Keratinocyte (primary cell): ENCODE measurements at regions not wholly inside any gene's neighbourhood (a gene's known extent, or its start where the extent isn't known, plus 50 kb on each side); places are given as distances from the start of the nearest gene placed in this dataset.

Experiments
- DNase-seq: peaks from one replicate; pipeline ENCODE4 v3.0.0-alpha.2; 2011; ENCODE audit warnings: low read depth, missing footprints, low spot score
- FAIRE-seq: peaks from 2 replicates; lab custom pipeline; 2011; peaks lifted over from hg19 to GRCh38; lab: Jason Lieb, UNC
- H2AFZ ChIP-seq: 2 replicates; pipeline ENCODE4 v1.6.0; 2012; ENCODE audit warnings: low read length, control low read depth, inconsistent platforms; ENCODE audit not compliant: control insufficient read depth
- H3K27ac ChIP-seq: 2 replicates; pipeline ENCODE4 v1.5.1; 2011; ENCODE audit warnings: low read length; ENCODE audit not compliant: control insufficient read depth, insufficient read depth
- H3K27me3 ChIP-seq: 3 replicates; pipeline ENCODE4 v1.6.0; 2011; ENCODE audit warnings: low read length; ENCODE audit not compliant: control insufficient read depth, insufficient read depth; ENCODE audit errors: extremely low read depth
- H3K36me3 ChIP-seq, 2 experiments: 2 replicates in 1 of 2; 3 replicates in 1 of 2; pipeline ENCODE4 v1.5.1; 2011; ENCODE audit warnings: low read length in 2 of 2, mild to moderate bottlenecking in 1 of 2; ENCODE audit not compliant: control insufficient read depth in 2 of 2, insufficient read depth in 2 of 2; ENCODE audit errors: extremely low read depth in 1 of 2
- H3K4me1 ChIP-seq: 3 replicates; pipeline ENCODE4 v1.5.1; 2011; ENCODE audit warnings: low read length; ENCODE audit not compliant: control insufficient read depth, insufficient read depth; ENCODE audit errors: extremely low read depth
- H3K4me2 ChIP-seq: 3 replicates; pipeline ENCODE4 v1.6.0; 2011; ENCODE audit warnings: low read depth, low read length; ENCODE audit not compliant: control insufficient read depth, insufficient read depth; ENCODE audit errors: extremely low read depth
- H3K4me3 ChIP-seq, 3 experiments: fragments of 200-600 bp in 1 of 3; sonication (generic) in 1 of 3; 2 replicates in 2 of 3; 3 replicates in 1 of 3; pipeline ENCODE4 v1.5.1; 2011 to 2016; ENCODE audit warnings: low read length in 3 of 3, mild to moderate bottlenecking in 3 of 3, control low read depth in 2 of 3, inconsistent platforms in 1 of 3, low read depth in 1 of 3, mixed read lengths in 1 of 3, mixed run types in 1 of 3, moderate library complexity in 1 of 3; ENCODE audit not compliant: control insufficient read depth in 2 of 3, insufficient read depth in 2 of 3; ENCODE audit errors: extremely low read depth in 1 of 3
- H3K79me2 ChIP-seq: 2 replicates; pipeline ENCODE4 v1.6.0; 2012; ENCODE audit warnings: low read length; ENCODE audit not compliant: control insufficient read depth, insufficient read depth
- H3K9ac ChIP-seq: 3 replicates; pipeline ENCODE4 v1.6.0; 2011; ENCODE audit warnings: low read length; ENCODE audit not compliant: control insufficient read depth, insufficient read depth; ENCODE audit errors: extremely low read depth
- H3K9me1 ChIP-seq: 3 replicates; pipeline ENCODE4 v1.6.0; 2011; ENCODE audit warnings: low read length; ENCODE audit not compliant: control insufficient read depth, insufficient read depth; ENCODE audit errors: extremely low read depth
- H3K9me3 ChIP-seq: 2 replicates; pipeline ENCODE4 v1.5.1; 2012; ENCODE audit warnings: low read depth, low read length; ENCODE audit not compliant: control insufficient read depth
- H4K20me1 ChIP-seq: 3 replicates; pipeline ENCODE4 v1.6.0; 2011; ENCODE audit warnings: low read length; ENCODE audit not compliant: control insufficient read depth, insufficient read depth; ENCODE audit errors: extremely low read depth
- EZH2 ChIP-seq: IDR thresholded peaks from one replicate; pipeline ENCODE4 v1.6.1; 2012; ENCODE audit warnings: inconsistent platforms, mild to moderate bottlenecking, low read length, moderate library complexity
- dilution Hi-C: fragments of 300-500 bp; cut with MboI; formaldehyde crosslinking; loops from one replicate; pipeline ENCODE4 v1.7.0; 2020; ENCODE audit warnings: low sequenced_read_pairs; ENCODE audit not compliant: extremely low pct_ligation_motif_present
- TF ChIP-seq, protein P1 (sequence below), 3 experiments: IDR thresholded peaks in 1 of 3; conservative IDR thresholded peaks in 1 of 3; optimal IDR thresholded peaks in 1 of 3; 2 replicates in 2 of 3; 3 replicates in 1 of 3; pipeline versions ENCODE3 to v1.5.1; 2011; ENCODE audit warnings: low read length in 3 of 3, mild to moderate bottlenecking in 3 of 3, moderate library complexity in 2 of 3, control low read depth in 1 of 3, inconsistent platforms in 1 of 3; ENCODE audit not compliant: insufficient read depth in 2 of 3; ENCODE audit errors: extremely low read depth in 1 of 3

DNA sequence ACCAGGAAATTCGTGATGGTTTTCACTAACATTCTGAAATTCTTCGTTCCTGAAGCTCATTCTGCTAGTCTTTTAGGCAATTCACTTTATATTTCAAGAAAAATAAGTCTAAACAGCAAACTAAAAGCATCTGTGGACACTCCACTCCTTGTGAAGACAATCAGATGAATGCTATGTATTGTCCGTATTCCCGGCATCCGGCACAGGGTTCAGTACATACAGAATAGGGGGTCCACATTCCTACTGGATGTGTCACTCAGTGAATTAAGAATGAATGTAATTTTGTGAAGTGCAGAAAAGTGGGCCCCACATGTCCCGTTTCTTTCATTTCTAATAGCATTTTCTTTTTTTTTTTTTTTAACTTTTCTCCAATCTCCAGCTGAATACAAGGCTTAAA lies 241.3 kb downstream of the GRIN2B start:
- DNase-seq (no peak), FAIRE-seq (no peak)
- H3K9me3 ChIP-seq = no peaks in the 10 kb centered on the region
- no peaks in the 10 kb centered on the region for H3K4me1 ChIP-seq
- H3K9me1 ChIP-seq = no peaks in the 10 kb centered on the region
- dilution Hi-C loops = no loop called here
- no peak overlapping the region for H3K27ac ChIP-seq
- H3K79me2 ChIP-seq = no peaks in the 10 kb centered on the region
- no peak overlapping the region for H3K9ac ChIP-seq
- H4K20me1 ChIP-seq = no peaks in the 10 kb centered on the region
- no peak overlapping the region for H3K4me3 ChIP-seq
- no peak overlapping the region for H2AFZ ChIP-seq
- no peaks in the 10 kb centered on the region for H3K36me3 ChIP-seq
- H3K27me3 ChIP-seq = no peaks in the 10 kb centered on the region
- no peak overlapping the region for H3K4me2 ChIP-seq
- no peak for TF ChIP-seq EZH2
- TF ChIP-seq, protein P1, sequence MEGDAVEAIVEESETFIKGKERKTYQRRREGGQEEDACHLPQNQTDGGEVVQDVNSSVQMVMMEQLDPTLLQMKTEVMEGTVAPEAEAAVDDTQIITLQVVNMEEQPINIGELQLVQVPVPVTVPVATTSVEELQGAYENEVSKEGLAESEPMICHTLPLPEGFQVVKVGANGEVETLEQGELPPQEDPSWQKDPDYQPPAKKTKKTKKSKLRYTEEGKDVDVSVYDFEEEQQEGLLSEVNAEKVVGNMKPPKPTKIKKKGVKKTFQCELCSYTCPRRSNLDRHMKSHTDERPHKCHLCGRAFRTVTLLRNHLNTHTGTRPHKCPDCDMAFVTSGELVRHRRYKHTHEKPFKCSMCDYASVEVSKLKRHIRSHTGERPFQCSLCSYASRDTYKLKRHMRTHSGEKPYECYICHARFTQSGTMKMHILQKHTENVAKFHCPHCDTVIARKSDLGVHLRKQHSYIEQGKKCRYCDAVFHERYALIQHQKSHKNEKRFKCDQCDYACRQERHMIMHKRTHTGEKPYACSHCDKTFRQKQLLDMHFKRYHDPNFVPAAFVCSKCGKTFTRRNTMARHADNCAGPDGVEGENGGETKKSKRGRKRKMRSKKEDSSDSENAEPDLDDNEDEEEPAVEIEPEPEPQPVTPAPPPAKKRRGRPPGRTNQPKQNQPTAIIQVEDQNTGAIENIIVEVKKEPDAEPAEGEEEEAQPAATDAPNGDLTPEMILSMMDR (optimal IDR thresholded peaks at IDR 0.05 in 1 of 3, IDR thresholded peaks at IDR 0.05 in 1 of 3, conservative IDR thresholded peaks at IDR 0.05 in 1 of 3; ENCODE audit: extremely low read depth in 1 of 3, insufficient read depth in 2 of 3, low read length in 3 of 3) = no peak

DNA sequence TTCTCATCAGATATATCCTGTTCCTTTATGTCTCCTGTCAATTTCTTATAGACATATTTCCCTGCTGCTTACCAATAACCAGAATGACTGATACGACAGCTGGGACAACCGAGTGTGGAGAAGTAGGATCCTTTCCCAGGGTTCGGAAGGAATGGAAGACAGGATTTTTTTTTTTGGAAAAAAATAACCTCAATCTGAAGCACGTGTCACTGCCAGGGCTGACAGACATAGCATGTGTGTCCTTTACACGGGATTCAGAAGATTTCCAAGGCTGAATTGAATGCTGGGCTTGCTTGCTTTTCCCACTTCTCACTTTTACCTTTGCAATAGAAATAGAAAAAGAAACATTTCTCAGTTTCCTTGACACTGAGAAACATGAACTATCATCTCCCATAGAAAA lies 245.7 kb downstream of the GRIN2B start:
- dilution Hi-C loops = no loop called here
- Histone ChIP-seq H2AFZ (no peak overlapping the region), H4K20me1 (no peaks in the 10 kb centered on the region), H3K9ac (no peak overlapping the region), H3K4me3 (no peak overlapping the region), H3K9me3 (no peaks in the 10 kb centered on the region), H3K4me1 (no peaks in the 10 kb centered on the region), H3K36me3 (no peaks in the 10 kb centered on the region), H3K27ac (no peak overlapping the region), H3K4me2 (no peak overlapping the region), H3K27me3 (no peaks in the 10 kb centered on the region), H3K79me2 (no peaks in the 10 kb centered on the region), H3K9me1 (no peaks in the 10 kb centered on the region)
- TF ChIP-seq, protein P1 (optimal IDR thresholded peaks at IDR 0.05 in 1 of 3, IDR thresholded peaks at IDR 0.05 in 1 of 3, conservative IDR thresholded peaks at IDR 0.05 in 1 of 3; ENCODE audit: extremely low read depth in 1 of 3, insufficient read depth in 2 of 3, low read length in 3 of 3) = no peak
- no peak for TF ChIP-seq EZH2
- no peak for FAIRE-seq
- DNase-seq = no peak
